NCI-H748 (cell line): ENCODE measurements at regions not wholly inside any gene's neighbourhood (a gene's known extent, or its start where the extent isn't known, plus 50 kb on each side); places are given as distances from the start of the nearest gene placed in this dataset.
A peak's percentile ranks its signal among the peaks of the same experiment; 100 is the strongest.

ENCODE experiments used
- DNase-seq: peaks from one replicate; lab custom pipeline; 2025; ENCODE audit not compliant: unreplicated experiment; lab: John Stamatoyannopoulos, UW

DNA sequence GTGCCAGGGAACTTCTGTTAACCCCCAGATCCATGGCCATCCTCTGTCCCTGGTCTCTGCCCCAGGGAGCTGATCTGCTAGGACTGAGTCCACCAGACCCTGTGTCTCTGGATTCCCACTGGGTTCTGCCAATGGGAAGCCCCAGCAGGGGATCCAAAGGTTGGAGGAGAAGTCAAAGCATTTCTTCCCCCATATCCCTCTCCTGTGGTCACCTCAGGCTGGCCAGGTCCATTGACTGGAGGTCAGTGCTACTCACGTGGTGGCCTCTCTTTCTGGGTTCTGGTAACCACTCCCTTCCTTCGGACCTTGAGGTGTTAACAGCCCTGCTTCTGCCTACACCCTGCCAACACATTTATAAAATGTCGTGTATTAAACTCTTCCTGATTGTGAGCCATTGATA lies 69.7 kb upstream of the NECTIN1 start:
- no peak for DNase-seq

DNA sequence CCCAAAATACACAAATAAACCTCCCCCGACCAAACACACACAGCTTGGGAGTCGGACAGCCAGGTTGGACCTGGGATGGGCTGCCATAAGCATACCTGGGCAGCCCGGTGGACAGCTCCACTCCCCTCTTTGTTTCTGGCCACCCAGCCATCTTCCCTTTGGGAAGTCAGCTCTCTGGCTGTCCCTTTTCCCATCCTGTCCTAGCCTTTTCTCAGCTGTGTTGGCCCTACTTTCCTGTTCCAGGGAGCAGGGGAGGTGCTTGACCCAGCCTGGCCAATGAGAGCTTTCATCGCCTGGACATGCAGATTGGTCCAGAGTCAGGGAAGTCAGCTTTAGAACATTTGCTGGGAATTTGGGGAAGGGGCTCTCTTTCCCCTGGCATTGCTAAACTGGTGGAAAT lies 68.7 kb upstream of the NECTIN1 start:
- DNase-seq, result no peak

DNA sequence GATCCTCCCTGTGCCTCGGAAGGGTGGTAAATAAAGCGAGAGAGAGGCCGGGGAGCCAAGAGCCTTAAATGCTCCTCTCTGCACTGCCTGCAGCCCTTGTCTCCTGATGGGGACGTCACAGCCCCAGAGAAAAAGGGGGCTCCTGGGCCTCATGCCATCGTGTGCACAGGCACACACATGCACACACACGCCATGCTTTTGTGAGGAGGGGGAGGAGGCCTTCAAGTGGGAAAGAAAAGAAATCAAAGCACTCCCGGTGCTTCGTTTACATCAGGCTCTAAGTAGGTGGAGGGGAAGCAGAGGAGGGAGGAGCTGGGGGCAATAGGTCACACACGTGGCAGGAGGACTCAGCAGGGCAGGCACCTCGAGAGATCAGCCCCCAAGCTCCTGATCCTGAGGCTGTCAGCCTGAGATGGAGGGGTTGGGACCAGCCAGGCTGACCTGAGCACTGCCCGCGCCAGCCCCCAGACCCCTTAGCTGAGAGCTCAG lies 68.2 kb upstream of the NECTIN1 start:
- DNase-seq, result no peak

DNA sequence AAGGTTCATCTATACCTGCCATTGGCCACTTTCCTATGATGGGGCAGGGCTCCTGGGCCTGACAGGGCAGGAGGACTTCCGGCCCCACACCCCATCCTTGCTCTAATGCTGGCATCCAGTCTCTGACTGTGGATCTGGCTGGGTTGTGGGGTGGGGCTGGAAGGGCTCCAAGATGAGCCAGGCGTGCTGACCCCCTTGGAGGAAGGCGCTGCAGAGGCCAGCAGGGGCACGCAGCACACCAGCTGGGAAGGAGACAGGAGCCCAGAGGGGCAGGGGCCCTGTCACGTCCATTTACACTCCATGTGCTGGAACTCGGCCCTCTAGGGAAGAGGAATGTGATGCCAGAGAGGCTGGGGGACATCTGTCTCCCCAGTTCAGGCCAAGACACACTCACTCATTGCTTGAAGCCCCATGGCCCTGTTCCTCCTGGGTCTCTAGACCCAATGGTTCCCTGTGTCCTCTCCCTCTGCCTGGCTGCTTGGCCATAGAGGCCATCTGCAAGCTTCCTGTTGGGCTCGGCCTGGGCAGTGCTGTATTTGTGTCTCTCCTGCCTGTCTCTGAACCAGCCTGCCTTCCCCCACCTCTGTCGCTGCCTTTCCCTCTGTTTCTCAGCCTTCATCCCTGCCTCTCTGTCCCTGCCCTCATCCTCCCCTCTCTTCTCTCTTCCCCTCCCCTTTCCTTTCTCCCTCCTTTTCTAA lies 67.5 kb upstream of the NECTIN1 start:
- DNase-seq, result no peak

DNA sequence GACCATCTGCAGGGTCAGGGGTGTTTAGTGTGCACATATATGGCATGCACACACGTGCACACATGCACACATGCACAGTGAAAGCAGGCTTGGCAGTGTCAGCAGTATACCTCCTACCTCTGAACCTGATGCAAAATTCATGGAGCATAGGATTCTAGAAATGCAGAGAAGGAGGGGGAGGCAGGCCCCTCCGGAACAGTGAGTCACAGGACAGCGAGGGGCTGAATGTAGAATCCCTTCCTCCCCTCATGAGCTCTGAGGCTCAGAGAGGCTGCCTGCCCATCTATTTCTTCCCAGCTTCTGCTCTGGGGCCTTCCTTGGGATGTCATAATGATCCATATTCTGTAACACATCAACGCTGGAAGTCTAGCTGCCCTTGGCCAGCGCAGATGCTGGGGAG lies 66.7 kb upstream of the NECTIN1 start:
- no peak for DNase-seq

DNA sequence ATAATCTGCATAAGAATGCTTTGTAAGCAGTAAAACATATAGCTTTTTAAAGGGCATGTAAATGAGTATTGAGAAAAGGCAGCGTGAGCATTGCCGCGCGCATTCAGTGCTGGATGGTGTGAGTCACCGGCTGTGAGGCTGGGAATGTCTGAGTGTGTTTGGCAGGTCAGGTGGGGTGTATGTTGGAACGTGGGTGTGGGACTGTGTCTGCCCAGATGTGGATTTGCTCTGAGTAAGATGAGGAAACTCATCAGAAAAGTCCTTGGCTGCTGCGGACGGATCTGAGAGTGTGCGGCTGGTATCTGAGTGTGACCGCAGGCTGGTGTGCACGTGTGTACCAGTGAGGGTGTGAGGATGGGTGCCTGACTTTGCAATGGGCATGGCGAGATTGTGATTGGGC lies 66.2 kb upstream of the NECTIN1 start:
- DNase-seq, result no peak

DNA sequence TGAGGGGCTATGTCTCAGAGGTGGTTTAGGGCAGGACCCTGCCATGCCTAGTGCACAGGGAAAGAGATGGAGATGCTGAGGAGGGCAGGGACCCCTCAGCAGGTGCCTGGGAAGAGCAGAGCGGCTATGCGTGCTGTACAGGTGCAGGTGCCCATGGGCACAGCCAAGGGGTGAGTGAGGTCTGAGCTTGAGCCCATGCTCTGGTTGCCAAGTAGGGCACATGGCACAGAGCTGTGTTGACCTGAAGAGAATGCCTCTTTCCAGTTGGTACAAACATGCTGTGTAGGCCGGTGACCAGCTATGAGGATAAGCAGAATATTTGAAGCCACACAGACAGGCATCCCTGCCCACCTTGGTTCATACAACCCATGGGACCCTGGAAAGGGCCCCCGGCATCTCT lies 65.8 kb upstream of the NECTIN1 start:
- no peak for DNase-seq

DNA sequence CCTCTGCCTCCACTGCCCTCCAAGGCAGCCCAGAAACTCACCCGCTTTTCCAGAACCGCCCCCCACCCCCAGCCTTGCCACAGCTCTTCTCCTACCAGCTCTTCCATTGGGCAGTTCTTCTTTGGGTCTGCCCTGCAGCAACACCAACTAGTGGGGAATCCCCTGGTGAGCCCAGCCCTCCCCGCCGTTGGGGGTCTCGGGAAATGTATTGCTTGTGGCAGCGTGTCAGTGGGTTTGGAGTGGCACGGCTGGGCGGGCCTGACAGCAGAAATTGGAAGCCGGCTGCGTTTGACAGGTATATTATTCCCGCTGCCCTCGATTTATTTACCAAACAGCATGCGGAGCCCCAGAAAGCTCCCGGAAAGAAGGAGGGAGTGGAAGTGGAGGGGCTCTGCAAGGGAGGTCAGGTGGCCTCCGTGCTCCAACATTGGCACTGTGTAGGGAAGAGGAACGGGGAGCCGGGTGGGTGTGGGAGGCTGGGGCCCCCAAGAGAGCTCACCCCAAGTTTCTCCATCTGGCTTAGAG lies 65.2 kb upstream of the NECTIN1 start:
- no peak for DNase-seq

DNA sequence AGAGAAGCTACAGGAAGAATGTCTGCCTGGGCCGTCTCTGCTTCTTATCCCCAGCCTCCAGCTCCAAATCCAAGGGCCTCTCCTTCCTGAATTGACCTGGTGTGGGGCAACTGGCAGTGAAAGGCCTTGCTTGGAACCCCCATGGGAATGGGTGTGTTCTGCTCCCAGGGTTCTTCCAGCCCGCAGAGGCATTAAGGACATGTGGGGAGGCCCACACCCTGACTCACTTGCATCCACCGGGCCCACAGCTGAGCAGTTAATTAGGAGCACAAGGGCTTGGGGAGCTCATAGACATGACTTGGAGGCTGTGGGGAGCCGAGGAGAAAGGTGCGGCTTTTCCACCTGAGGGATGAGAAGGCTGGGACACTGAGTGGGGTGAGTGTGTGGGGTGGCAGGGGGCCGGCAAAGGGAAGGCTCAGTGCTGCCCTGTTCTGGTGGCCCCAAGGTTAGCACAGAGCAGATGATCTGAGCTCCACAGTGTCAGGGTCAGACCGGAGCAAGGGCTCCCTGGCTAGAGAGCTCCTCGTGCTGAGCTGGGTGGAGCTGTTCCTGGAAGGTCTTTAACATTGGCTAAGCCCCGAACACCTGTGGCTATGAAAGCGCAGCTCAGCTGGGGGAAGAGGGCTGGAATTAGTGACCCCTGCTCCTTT lies 64.5 kb upstream of the NECTIN1 start:
- no peak for DNase-seq

DNA sequence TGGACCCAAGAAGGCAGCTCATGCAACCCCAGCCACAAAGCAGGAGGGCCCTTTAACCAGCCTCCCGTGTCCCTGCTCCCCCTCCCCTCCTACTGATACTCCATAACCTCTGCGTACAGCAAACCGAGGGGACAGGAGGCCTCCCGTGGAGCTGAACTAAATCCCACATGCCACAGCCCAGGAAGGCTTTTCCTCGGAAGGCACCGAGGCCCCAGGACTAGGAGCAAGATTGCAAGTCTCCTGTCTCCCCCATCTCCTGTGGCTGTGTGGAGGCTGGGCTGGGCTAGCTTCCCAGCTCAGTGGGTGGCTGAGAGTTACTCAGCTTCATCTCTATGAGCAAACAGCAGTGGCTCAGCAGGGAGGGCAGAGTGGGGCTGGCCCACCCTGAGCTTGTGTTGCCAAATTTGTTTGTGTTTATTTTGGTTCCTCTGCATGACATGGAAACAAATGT lies 62.7 kb upstream of the NECTIN1 start:
- no peak for DNase-seq

DNA sequence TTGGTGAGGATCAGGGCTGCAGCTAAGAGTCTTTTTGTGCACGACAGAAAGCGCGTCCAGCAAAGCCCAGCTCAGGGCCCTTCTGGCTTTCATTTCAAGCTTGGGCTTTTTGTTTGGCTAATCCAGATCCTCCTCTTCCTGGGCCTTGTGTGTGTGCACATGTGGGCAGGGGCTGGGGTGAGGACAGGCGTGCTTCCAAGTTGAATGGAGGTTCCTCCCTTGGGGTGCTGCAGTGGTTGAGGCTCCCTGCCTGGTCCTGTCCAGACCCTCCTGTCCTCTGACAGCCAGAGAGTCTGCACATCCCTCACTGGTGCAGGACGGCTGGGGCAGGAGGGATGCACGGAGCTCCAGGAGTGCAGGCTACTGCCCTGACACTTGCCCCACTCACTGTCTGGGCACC lies 62.0 kb upstream of the NECTIN1 start:
- DNase-seq, result no peak

DNA sequence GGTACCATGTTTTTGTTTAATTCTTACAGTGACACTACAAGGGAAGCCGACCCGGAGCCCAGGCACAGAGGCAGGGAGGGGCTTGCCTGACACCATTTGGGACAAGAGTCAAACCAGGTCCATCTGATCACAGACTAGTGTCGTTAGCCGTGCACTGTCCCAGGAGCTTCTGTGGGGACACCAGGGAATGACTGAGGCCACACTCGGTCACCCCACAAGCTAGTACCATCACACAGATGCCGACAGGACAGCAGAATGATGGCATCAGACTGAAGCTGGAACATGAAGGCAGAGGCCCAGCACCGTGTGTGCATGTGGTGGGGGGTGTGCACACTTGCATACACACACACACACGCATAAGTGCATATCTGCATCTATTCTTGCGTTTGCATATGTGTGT lies 61.5 kb upstream of the NECTIN1 start:
- DNase-seq, result no peak

DNA sequence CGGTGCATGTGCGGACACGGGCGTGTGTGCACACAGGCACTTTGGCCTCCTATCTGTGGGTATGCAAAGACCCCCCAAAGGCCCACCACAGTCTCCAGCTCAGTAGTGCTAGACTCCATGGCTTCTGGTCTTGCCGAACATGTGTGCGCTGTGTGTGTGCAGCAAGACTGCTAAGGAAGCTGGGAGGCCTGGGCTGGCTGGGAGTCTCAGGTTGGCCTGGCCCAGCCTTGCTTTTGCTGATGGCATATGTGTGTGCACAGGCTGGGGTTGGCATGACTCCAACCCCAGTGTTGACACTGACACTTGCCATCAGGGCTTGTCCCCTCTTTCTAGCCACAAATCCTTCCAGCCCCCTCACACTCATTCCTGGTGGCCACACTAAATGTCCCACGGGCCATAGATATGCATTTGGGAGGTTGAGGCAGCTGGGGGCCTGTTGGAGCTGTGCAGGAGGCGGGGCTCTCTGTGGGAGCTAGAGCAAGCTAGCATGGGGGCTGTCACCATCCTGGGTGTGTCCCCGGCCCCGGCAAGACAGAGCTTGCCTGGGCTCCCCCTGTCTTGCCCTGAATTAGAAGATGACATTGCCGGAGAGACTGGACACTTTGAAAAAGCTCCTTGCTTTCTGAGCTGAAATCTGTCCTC lies 60.9 kb upstream of the NECTIN1 start:
- peak; percentile 38 for DNase-seq

DNA sequence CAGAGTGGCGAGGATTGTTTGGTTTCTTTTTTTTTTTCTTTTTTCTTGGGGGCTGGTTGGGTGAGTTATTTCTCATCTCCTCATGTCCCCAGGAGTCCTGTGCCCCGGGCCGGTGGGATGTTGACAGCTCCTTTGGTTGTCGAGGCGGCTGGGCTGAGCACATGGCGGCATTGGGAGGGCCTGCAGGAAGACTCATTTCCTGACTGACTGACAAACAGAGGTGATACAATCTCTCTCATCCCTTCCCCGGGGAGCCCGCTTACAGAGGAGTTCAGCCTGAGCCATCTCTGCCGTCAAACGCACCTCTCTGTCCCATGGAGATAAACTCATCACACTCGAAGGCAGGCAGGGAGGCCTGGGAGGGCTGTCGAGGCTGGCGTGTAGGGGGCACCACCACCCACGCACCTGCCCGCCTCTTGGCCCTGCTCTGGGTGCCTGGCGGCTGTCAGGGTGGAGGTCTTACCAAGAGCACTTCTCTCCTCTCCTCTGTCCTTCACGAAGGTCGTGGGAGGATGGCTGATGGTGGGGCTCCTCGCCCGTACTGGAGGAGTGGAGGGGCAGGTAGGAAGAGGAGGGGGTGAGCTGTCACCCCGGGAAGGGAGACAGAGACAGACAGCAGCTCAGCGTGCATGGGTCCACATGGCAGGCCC lies 60.0 kb upstream of the NECTIN1 start:
- no peak for DNase-seq

DNA sequence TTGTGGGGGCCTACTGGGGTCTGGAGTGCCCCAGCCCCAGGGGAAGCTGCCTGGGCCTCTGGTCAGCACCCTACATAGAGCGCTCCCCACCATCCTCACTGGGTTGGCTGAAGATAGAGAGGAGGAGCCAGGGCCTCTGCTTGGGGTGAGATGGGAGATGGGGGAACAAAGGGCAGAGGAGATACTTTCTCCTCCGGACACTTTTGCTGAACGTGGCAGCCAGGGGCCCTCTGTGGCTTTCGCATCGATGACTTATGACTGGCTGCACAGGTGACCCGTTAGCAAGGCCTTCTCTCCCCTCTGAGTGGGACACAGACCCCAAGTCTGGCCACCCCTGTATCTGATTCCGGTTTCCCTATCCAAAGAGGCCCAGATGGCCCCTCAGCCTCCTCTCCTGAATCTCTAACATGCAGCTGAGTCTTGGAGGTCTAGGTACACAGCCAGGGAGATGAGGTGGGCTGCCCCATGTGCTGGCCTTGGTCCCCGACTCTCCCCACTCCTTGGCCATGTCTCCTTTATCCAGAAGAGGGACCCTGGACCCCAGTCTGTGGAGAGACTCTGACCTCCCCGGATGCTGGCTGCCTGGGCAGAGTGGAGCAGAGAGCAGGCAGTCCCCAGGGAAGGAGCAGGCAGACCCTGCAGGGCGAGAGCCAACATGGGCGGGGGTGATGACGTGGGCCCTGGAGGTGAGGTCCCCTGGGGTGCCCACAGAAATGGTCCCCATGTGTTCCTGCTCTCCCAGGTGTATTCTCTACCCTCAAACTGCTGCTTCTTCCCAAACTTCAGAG lies 59.3 kb upstream of the NECTIN1 start:
- no peak for DNase-seq

DNA sequence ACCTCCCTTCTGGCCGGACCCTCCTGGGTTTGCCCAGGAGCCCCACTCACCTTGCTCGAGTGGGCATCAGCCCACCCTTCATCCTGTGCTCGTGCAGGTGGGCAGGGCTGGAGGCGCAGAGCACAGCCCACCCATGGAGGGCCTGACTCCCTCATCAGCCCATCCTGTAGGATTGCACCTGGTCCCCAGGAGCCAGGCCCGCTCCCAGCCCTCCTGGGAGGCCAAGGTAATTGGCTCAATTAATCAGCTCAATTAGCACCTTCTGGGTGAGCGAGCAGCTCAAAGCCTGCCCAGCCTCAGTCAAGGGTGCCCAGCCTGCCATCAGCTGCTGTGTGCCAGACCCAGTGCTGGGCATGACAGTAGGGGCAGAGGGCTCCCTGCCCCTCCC lies 58.1 kb upstream of the NECTIN1 start:
- DNase-seq, result no peak

DNA sequence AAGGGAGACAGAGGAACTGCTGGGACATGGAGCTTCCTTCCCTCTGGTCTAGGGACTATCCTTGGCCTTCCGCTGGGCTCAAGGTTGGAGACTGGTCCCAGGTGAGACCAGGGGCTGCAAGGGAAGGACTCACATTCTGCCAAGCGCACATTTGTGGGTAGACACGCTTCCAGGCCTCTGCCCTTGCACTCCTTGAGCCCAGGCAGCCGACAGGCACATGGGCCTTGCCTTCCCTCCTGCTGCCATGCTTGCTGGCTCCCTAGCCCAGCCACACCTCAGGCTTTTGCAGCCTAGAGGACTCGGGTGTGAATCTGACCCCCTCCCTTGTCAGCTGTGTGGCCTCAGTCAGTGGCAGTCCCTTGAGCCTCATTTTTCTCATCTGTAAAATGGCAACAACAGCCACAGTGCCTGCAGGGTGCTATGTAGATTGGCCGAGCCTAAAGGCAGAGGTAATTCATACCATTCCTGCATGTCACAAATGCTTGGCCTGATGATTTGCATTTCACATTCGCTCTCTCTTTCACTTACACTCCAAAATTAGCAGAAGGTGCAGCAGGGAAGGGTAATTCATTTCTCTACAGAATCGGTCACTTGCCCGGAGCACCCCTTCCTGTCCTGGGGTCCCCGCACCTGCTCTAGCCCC lies 57.6 kb upstream of the NECTIN1 start:
- peak; percentile 3 for DNase-seq

DNA sequence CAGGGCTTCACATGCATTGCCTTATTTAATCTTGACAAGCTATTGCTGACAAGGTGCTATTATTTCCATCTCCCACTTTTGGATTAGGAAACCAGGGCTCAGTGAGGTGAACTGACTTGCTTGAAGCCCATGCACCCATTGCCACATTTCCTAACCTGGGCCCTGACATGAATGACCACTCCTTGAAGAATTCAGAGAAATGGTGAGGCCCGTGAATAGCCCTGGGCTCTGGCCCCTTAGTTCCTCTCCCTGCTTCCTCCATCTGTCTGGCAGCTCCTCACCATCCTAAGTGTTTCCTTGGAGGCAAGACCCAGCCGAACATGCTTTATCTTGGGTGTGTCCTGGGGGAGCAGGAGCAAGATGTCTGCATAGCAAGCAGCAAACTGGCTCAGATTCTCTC lies 56.1 kb upstream of the NECTIN1 start:
- no peak for DNase-seq

DNA sequence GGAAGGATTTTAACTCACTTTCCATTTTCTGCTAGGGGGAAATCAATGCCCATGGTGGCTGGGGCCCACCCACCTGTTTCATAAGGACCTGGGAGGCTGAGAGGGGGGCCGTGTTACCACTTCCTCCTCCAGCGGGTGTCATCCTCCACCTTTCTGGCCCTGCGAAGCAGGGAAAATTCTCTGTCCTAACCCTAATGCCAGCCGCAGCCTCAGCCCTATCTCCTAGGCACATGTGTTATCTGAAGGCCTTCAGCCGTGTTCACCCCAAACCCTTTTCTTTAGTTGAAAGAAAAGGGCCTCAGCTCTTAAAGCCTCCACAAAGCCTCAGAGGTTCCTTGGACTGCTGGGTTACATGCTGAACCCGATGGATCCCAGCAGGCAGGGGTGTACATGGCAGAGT lies 55.4 kb upstream of the NECTIN1 start:
- no peak for DNase-seq
